K562 (cell line): ENCODE measurements at regions not wholly inside any gene's neighbourhood (a gene's known extent, or its start where the extent isn't known, plus 50 kb on each side); places are given as distances from the start of the nearest gene placed in this dataset.
A peak's percentile ranks its signal among the peaks of the same experiment; 100 is the strongest.

Experiments
- ATAC-seq: fragments of 200-7000 bp; cut with Tn5 transposase; 3 replicates; pipeline ENCODE4 v1.9.1; 2020; ENCODE audit warnings: moderate library complexity
- BruUV-seq: library from RNA; stranded (reverse); fragments of 400-500 nt; replicated peaks from 2 replicates; lab custom pipeline; 2021; lab: Mats Ljungman, UMichigan
- CTCF ChIA-PET: fragments of 300-600 bp; formaldehyde crosslinking; extraction: SDS; loops from one replicate; lab custom pipeline; 2021; ENCODE audit warnings: low intra/inter-chr PET ratio; lab: Yijun Ruan, JAX
- POLR2A ChIA-PET: fragments of 300-600, 350-650 bp; sonication (Branson Sonifier 250); formaldehyde crosslinking; extraction: SDS; loops from one replicate; lab custom pipeline; 2021; ENCODE audit warnings: antibody characterized with exemption, inconsistent platforms; lab: Yijun Ruan, JAX
- DNase-seq, 4 experiments: peaks; one replicate each; pipeline versions ENCODE4 v3.0.0 to v3.0.0-alpha.2; 2011 to 2018; ENCODE audit warnings: low spot score in 3 of 4, mixed read lengths in 3 of 4; ENCODE audit errors: extremely low read depth in 1 of 4
- FAIRE-seq: peaks from 2 replicates; lab custom pipeline; 2011; peaks lifted over from hg19 to GRCh38; lab: Jason Lieb, UNC
- H2AFZ ChIP-seq: 2 replicates; pipeline ENCODE4 v1.6.0; 2011; ENCODE audit warnings: low read depth, low read length, control low read depth, inconsistent platforms
- H3K27ac ChIP-seq: fragments of 200-600 bp; 3 replicates; pipeline ENCODE4 v1.8.0; 2011; ENCODE audit warnings: low read depth, mild to moderate bottlenecking, control low read depth, inconsistent platforms, low read length, moderate library complexity, mixed read lengths; ENCODE audit errors: extremely low read depth
- H3K27me3 ChIP-seq, 2 experiments: fragments of 300-600 bp in 1 of 2; 2 replicates in 1 of 2; 3 replicates in 1 of 2; pipeline versions ENCODE4 v1.6.0 to v1.8.0; 2011; ENCODE audit warnings: inconsistent platforms in 2 of 2, low read length in 2 of 2, mild to moderate bottlenecking in 1 of 2, mixed read lengths in 1 of 2, moderate library complexity in 1 of 2; ENCODE audit not compliant: control insufficient read depth in 2 of 2, insufficient read depth in 2 of 2
- H3K36me3 ChIP-seq: fragments of 300-600 bp; 3 replicates; pipeline ENCODE4 v1.8.0; 2011; ENCODE audit warnings: mild to moderate bottlenecking, low read length, inconsistent platforms; ENCODE audit not compliant: control insufficient read depth, insufficient read depth
- H3K4me1 ChIP-seq, 2 experiments: fragments of 200-600 bp in 1 of 2; replicated peaks in 1 of 2; 2 replicates in 1 of 2; 3 replicates in 1 of 2; pipeline versions ENCODE4 v1.5.1 to v1.8.0; 2011; ENCODE audit warnings: inconsistent platforms in 2 of 2, low read length in 2 of 2, mild to moderate bottlenecking in 1 of 2, mixed read lengths in 1 of 2, moderate library complexity in 1 of 2; ENCODE audit not compliant: control insufficient read depth in 2 of 2, insufficient read depth in 2 of 2
- H3K4me2 ChIP-seq: 2 replicates; pipeline ENCODE4 v1.6.1; 2011; ENCODE audit warnings: low read length, control low read depth, inconsistent platforms, mixed read lengths; ENCODE audit not compliant: insufficient read depth
- H3K4me3 ChIP-seq: fragments of 200-600 bp; sonication (generic), shearing (Covaris generic); 2 replicates; pipeline ENCODE4 v1.5.1; 2016; ENCODE audit warnings: control low read depth, inconsistent platforms
- H3K79me2 ChIP-seq: fragments of 200-600 bp; 3 replicates; pipeline ENCODE4 v1.8.0; 2011; ENCODE audit warnings: low read length, inconsistent platforms; ENCODE audit not compliant: control insufficient read depth, insufficient read depth
- H3K9ac ChIP-seq, 2 experiments: 2 replicates each; pipeline versions ENCODE4 v1.6.0 to v1.6.1; 2011; ENCODE audit warnings: low read depth in 2 of 2, low read length in 2 of 2, control low read depth in 1 of 2, inconsistent platforms in 1 of 2, mild to moderate bottlenecking in 1 of 2, mixed read lengths in 1 of 2; ENCODE audit not compliant: insufficient read depth in 1 of 2
- H3K9me1 ChIP-seq: one replicate; pipeline ENCODE4 v1.6.0; 2011; ENCODE audit warnings: inconsistent platforms, mild to moderate bottlenecking, low read length, moderate library complexity; ENCODE audit not compliant: control insufficient read depth, insufficient read depth
- H3K9me3 ChIP-seq: replicated peaks from 2 replicates; pipeline ENCODE4 v1.5.1; 2011; ENCODE audit warnings: low read depth, low read length, inconsistent platforms; ENCODE audit not compliant: control insufficient read depth, insufficient read depth
- H4K20me1 ChIP-seq: replicated peaks from 2 replicates; pipeline ENCODE4 v1.6.1; 2011; ENCODE audit warnings: low read length, inconsistent platforms, mixed read lengths; ENCODE audit not compliant: control insufficient read depth, insufficient read depth
- BDP1 ChIP-seq: IDR thresholded peaks from 3 replicates; pipeline ENCODE4 v1.6.1; 2011; ENCODE audit not compliant: insufficient read length, insufficient read depth
- CC2D1A ChIP-seq: fragments of 450-650 bp; IDR thresholded peaks from 2 replicates; pipeline ENCODE4 v1.6.1; 2017; ENCODE audit warnings: mild to moderate bottlenecking
- CHCHD3 ChIP-seq: fragments of 250-450 bp; sonication (Bioruptor Pico); IDR thresholded peaks from 2 replicates; pipeline ENCODE4 v2.1.2; 2022; ENCODE audit warnings: mild to moderate bottlenecking
- FIP1L1 ChIP-seq: fragments of 200-400 bp; formaldehyde crosslinking; IDR thresholded peaks from 2 replicates; pipeline ENCODE4 v1.6.1; 2018; ENCODE audit warnings: mild to moderate bottlenecking, low read depth, low read length; ENCODE audit not compliant: poor library complexity, severe bottlenecking
- KLF16 ChIP-seq: IDR thresholded peaks from 2 replicates; pipeline ENCODE4 v1.6.1; 2016; ENCODE audit warnings: antibody characterized with exemption
- MAZ ChIP-seq, 2 experiments: fragments of 450-650 bp in 1 of 2; sonication (generic) in 1 of 2; formaldehyde crosslinking; IDR thresholded peaks in 1 of 2; conservative IDR thresholded peaks in 1 of 2; 2 replicates each; pipeline versions ENCODE4 v1.4.0 to v1.5.0; 2020; ENCODE audit warnings: mild to moderate bottlenecking in 1 of 2, missing genetic modification reagents in 1 of 2
- NR2C1 ChIP-seq, 2 experiments: fragments of 450-650 bp; IDR thresholded peaks; 2 replicates each; pipeline ENCODE4 v1.6.1; 2017; ENCODE audit warnings: mild to moderate bottlenecking in 2 of 2, antibody characterized with exemption in 1 of 2, inconsistent platforms in 1 of 2, missing compliant biosample characterization in 1 of 2, missing genetic modification characterization in 1 of 2
- PHB ChIP-seq: fragments of 250-450 bp; sonication (Bioruptor Pico); IDR thresholded peaks from 2 replicates; pipeline ENCODE4 v1.5.0; 2021
- SAFB ChIP-seq: fragments of 200-400 bp; formaldehyde crosslinking; IDR thresholded peaks from 2 replicates; pipeline ENCODE4 v1.6.1; 2017; ENCODE audit warnings: low read depth, low read length, borderline replicate concordance
- SIN3A ChIP-seq, 2 experiments: fragments of 150-350 bp in 1 of 2; IDR thresholded peaks; 2 replicates each; pipeline ENCODE4 v1.6.1; 2011 to 2016; ENCODE audit warnings: borderline replicate concordance in 2 of 2, low read depth in 2 of 2, low read length in 2 of 2, mild to moderate bottlenecking in 2 of 2, moderate library complexity in 2 of 2; ENCODE audit not compliant: control insufficient read depth in 1 of 2
- SMAD1 ChIP-seq: fragments of 150-350 bp; IDR thresholded peaks from 2 replicates; pipeline ENCODE4 v1.6.1; 2014; ENCODE audit warnings: low read length, low read depth; ENCODE audit not compliant: partially characterized antibody
- TAL1 ChIP-seq: fragments of 450-650 bp; IDR thresholded peaks from 2 replicates; pipeline ENCODE4 v1.6.1; 2016; ENCODE audit warnings: mild to moderate bottlenecking
- TARDBP ChIP-seq: fragments of 450-650 bp; IDR thresholded peaks from 2 replicates; pipeline ENCODE4 v1.6.1; 2016
- TBL1XR1 ChIP-seq, 2 experiments: IDR thresholded peaks; 2 replicates each; pipeline ENCODE4 v1.6.1; 2012; ENCODE audit warnings: improper control_type of control experiment in 2 of 2, low read length in 2 of 2, mild to moderate bottlenecking in 1 of 2
- ZBTB34 ChIP-seq: fragments of 250-450 bp; sonication (Bioruptor Pico); IDR thresholded peaks from 2 replicates; pipeline ENCODE4 v1.8.0; 2021; ENCODE audit warnings: mild to moderate bottlenecking, moderate library complexity
- ZNF586 ChIP-seq: fragments of 450-650 bp; formaldehyde crosslinking; conservative IDR thresholded peaks from 2 replicates; pipeline ENCODE4 v1.4.0; 2020; ENCODE audit warnings: mild to moderate bottlenecking, moderate library complexity
- WGBS: fragments of 100-300 bp; shearing (Covaris generic); methylation state at CpG from one replicate; pipeline ENCODE4 v1.1.6; 2016; ENCODE audit warnings: low coverage, mixed read lengths; ENCODE audit not compliant: insufficient coverage; ENCODE audit errors: missing lambda C conversion rate; 5-methylcytosine and 5-hydroxymethylcytosine counted together
- in situ Hi-C: fragments of 300-500 bp; cut with MboI; formaldehyde crosslinking; loops from 4 replicates; pipeline ENCODE4 v1.15.0; 2018; ENCODE audit warnings: inconsistent platforms, mixed read lengths
- intact Hi-C: fragments of 100-400 bp; cut with micrococcal nuclease; formaldehyde crosslinking; loops from 2 replicates; pipeline ENCODE4 v1.14.2; 2022

GRCh38 chr15:31901501-31901900 is 128.8 kb upstream of the CHRNA7 start:
- in situ Hi-C loops (no loop called here), intact Hi-C loops (no loop called here)
- H3K27ac ChIP-seq = no peak overlapping the region
- no peak for ATAC-seq
- no peak for FAIRE-seq
- 0% methylated on average over 3 of the region's 3 CpGs for WGBS
- no peaks in the 10 kb centered on the region for H3K36me3 ChIP-seq
- no peak overlapping the region for H3K4me3 ChIP-seq
- peaks cover 0 to 6% of the 10 kb centered on the region in 2 experiments; a peak in 1 of 5 replicates for H3K27me3 ChIP-seq
- TF ChIP-seq TAL1 (no peak), FIP1L1 (no peak), SMAD1 (no peak), PHB (no peak), CHCHD3 (CRISPR knock-in tag) (no peak), SAFB (no peak), TARDBP (no peak), NR2C1 (IDR thresholded peaks at IDR 0.05) (no peak), NR2C1 (tag; IDR thresholded peaks at IDR 0.05) (no peak), BDP1 (no peak)
- H3K4me1 ChIP-seq = no peaks in the 10 kb centered on the region
- no peaks in the 10 kb centered on the region for H4K20me1 ChIP-seq
- H3K4me2 ChIP-seq = no peak overlapping the region
- BruUV-seq = no TSS peak
- no peak overlapping the region for H2AFZ ChIP-seq
- ChIA-PET CTCF (no interaction called here), POLR2A (no interaction called here)
- no peaks in the 10 kb centered on the region for H3K9me1 ChIP-seq
- no peak overlapping the region for H3K9ac ChIP-seq
- H3K79me2 ChIP-seq = no peaks in the 10 kb centered on the region
- H3K9me3 ChIP-seq = no peaks in the 10 kb centered on the region
- DNase-seq = no peak

GRCh38 chr15:31905054-31905453 is 125.3 kb upstream of the CHRNA7 start:
- H4K20me1 ChIP-seq = no peaks in the 10 kb centered on the region
- no peaks in the 10 kb centered on the region for H3K9me3 ChIP-seq
- ChIA-PET CTCF (no interaction called here), POLR2A (no interaction called here)
- H3K4me1 ChIP-seq = no peaks in the 10 kb centered on the region
- H2AFZ ChIP-seq = no peak overlapping the region
- no peak overlapping the region for H3K4me2 ChIP-seq
- BruUV-seq = no TSS peak
- DNase-seq (no peak), ATAC-seq (0 out of 3 replicates have a peak, but pooled peaks have one; percentile 26), FAIRE-seq (no peak)
- H3K9me1 ChIP-seq = no peaks in the 10 kb centered on the region
- intact Hi-C loops = no loop called here
- H3K79me2 ChIP-seq = no peaks in the 10 kb centered on the region
- H3K9ac ChIP-seq = no peak overlapping the region
- in situ Hi-C loops = no loop called here
- no peak overlapping the region for H3K4me3 ChIP-seq
- H3K36me3 ChIP-seq = no peaks in the 10 kb centered on the region
- peaks cover 2 to 12% of the 10 kb centered on the region in 2 experiments; a peak in 2 of 5 replicates for H3K27me3 ChIP-seq
- WGBS = 0% methylated on average over 8 of the region's 8 CpGs
- no peak overlapping the region for H3K27ac ChIP-seq
- TF ChIP-seq SIN3A (IDR thresholded peaks at IDR 0.05; ENCODE audit: borderline replicate concordance in 2 of 2, control insufficient read depth in 1 of 2, low read depth in 2 of 2, low read length in 2 of 2) = no peak
- no peak for TF ChIP-seq TBL1XR1 (IDR thresholded peaks at IDR 0.05; ENCODE audit: low read length in 2 of 2)
- TF ChIP-seq ZNF586 (CRISPR knock-in tag) = no peak
- no peak for TF ChIP-seq CHCHD3 (CRISPR knock-in tag)
- no peak for TF ChIP-seq KLF16
- no peak for TF ChIP-seq ZBTB34 (CRISPR knock-in tag)
- TF ChIP-seq MAZ (CRISPR knock-in tag; conservative IDR thresholded peaks at IDR 0.05 in 1 of 2, IDR thresholded peaks at IDR 0.05 in 1 of 2) = no peak
- no peak for TF ChIP-seq CC2D1A
